ENCODE measurements at regions not wholly inside any gene's neighbourhood (a gene's known extent, or its start where the extent isn't known, plus 50 kb on each side); places are given as distances from the start of the nearest gene placed in this dataset.

- RAD21 ChIA-PET (ENCODE audit: low non-redundant PET in 1 of 2, low total read pairs in 2 of 2, uncharacterized antibody in 2 of 2, unreplicated experiment in 2 of 2) = no interaction called here
- POLR2A ChIA-PET = no interaction called here
- Histone ChIP-seq H4K20me1 (ENCODE audit: insufficient read depth) (no peaks in the 10 kb centered on the region), H3K27me3 (ENCODE audit: insufficient read depth, low read length) (peaks cover 8% of the 10 kb centered on the region), H3K4me1 (ENCODE audit: control insufficient read depth in 1 of 2, insufficient read depth in 2 of 2, low read length in 2 of 2) (no peaks in the 10 kb centered on the region), H3K36me3 (ENCODE audit: control insufficient read depth in 1 of 2, insufficient read depth in 2 of 2, low read length in 2 of 2) (no peaks in the 10 kb centered on the region), H2AFZ (ENCODE audit: low read depth, low read length, poor library complexity, severe bottlenecking) (no peak overlapping the region), H3K4me3 (replicated peaks in 1 of 2; ENCODE audit: low read depth in 1 of 2, low read length in 2 of 2) (no peak overlapping the region), H3K9ac (ENCODE audit: low read length) (no peak overlapping the region), H3K79me2 (ENCODE audit: insufficient read depth, low read length) (no peaks in the 10 kb centered on the region), H3K4me2 (ENCODE audit: low read length) (no peak overlapping the region), H3K27ac (ENCODE audit: low read depth, low read length) (no peak overlapping the region), H3K9me3 (ENCODE audit: control insufficient read depth in 1 of 2, insufficient read depth in 1 of 2, low read depth in 1 of 2, low read length in 2 of 2) (no peaks in the 10 kb centered on the region), H3K9me2 (ENCODE audit: insufficient read depth) (no peaks in the 10 kb centered on the region)
- CTCF ChIA-PET = no interaction called here
- TF ChIP-seq MAX (IDR thresholded peaks at IDR 0.05) (no peak), CTCF (IDR thresholded peaks at IDR 0.05 in 2 of 3, conservative IDR thresholded peaks at IDR 0.05 in 1 of 3; ENCODE audit: borderline replicate concordance in 1 of 3, insufficient read depth in 1 of 3, low read depth in 2 of 3, low read length in 2 of 3) (no peak), SIN3A (IDR thresholded peaks at IDR 0.05; ENCODE audit: low read depth) (no peak), CBX3 (IDR thresholded peaks at IDR 0.05; ENCODE audit: low read depth) (no peak), SRF (IDR thresholded peaks at IDR 0.05; ENCODE audit: low read depth) (no peak), ZFX (IDR thresholded peaks at IDR 0.05) (no peak), POLR2A (IDR thresholded peaks at IDR 0.05; ENCODE audit: borderline replicate concordance, extremely low read depth, insufficient read depth, insufficient read length) (no peak)
- no peak for ATAC-seq
- intact Hi-C loops (cut with micrococcal nuclease) = no loop called here
- no TSS peak for BruUV-seq (replicated peaks)
- DNase-seq (ENCODE audit: low read depth, low spot score) = no peak
Observed at GRCh38 chr11:15742626-15743519, 613.5 kb downstream of the SOX6 start.

- no peak overlapping the region for H3K9ac ChIP-seq (ENCODE audit: low read length)
- no peak overlapping the region for H3K4me2 ChIP-seq (ENCODE audit: low read length)
- CTCF ChIA-PET = no interaction called here
- BruUV-seq (replicated peaks) = no TSS peak
- DNase-seq (ENCODE audit: low read depth, low spot score) (no peak), ATAC-seq (no peak)
- no peaks in the 10 kb centered on the region for H3K9me2 ChIP-seq (ENCODE audit: insufficient read depth)
- H3K27ac ChIP-seq (ENCODE audit: low read depth, low read length) = no peak overlapping the region
- H3K4me3 ChIP-seq (replicated peaks in 1 of 2; ENCODE audit: low read depth in 1 of 2, low read length in 2 of 2) = no peak overlapping the region
- POLR2A ChIA-PET = no interaction called here
- RAD21 ChIA-PET (ENCODE audit: low non-redundant PET in 1 of 2, low total read pairs in 2 of 2, uncharacterized antibody in 2 of 2, unreplicated experiment in 2 of 2) = no interaction called here
- peaks cover 25% of the 10 kb centered on the region for H3K27me3 ChIP-seq (ENCODE audit: insufficient read depth, low read length)
- no peaks in the 10 kb centered on the region for H3K36me3 ChIP-seq (ENCODE audit: control insufficient read depth in 1 of 2, insufficient read depth in 2 of 2, low read length in 2 of 2)
- no peak overlapping the region for H2AFZ ChIP-seq (ENCODE audit: low read depth, low read length, poor library complexity, severe bottlenecking)
- no peaks in the 10 kb centered on the region for H3K79me2 ChIP-seq (ENCODE audit: insufficient read depth, low read length)
- no peaks in the 10 kb centered on the region for H4K20me1 ChIP-seq (ENCODE audit: insufficient read depth)
- intact Hi-C loops (cut with micrococcal nuclease) = no loop called here
- no peaks in the 10 kb centered on the region for H3K4me1 ChIP-seq (ENCODE audit: control insufficient read depth in 1 of 2, insufficient read depth in 2 of 2, low read length in 2 of 2)
- H3K9me3 ChIP-seq (ENCODE audit: control insufficient read depth in 1 of 2, insufficient read depth in 1 of 2, low read depth in 1 of 2, low read length in 2 of 2) = no peaks in the 10 kb centered on the region
- TF ChIP-seq ATF3 (IDR thresholded peaks at IDR 0.05) (no peak), RAD21 (IDR thresholded peaks at IDR 0.05; ENCODE audit: low read depth) (no peak), YY1 (IDR thresholded peaks at IDR 0.05; ENCODE audit: extremely low read depth, insufficient replicate concordance, low read depth, low read length) (no peak), REST (IDR thresholded peaks at IDR 0.05; ENCODE audit: low read depth) (no peak), CEBPB (IDR thresholded peaks at IDR 0.05; ENCODE audit: low read depth) (no peak), SP1 (IDR thresholded peaks at IDR 0.05; ENCODE audit: low read depth) (no peak), FOSL1 (IDR thresholded peaks at IDR 0.05; ENCODE audit: low read depth) (no peak)
Observed at GRCh38 chr11:15744693-15745092, 611.7 kb downstream of the SOX6 start.

Data from HCT116 (cell line).